ENCODE measurements at regions not wholly inside any gene's neighbourhood (a gene's known extent, or its start where the extent isn't known, plus 50 kb on each side); places are given as distances from the start of the nearest gene placed in this dataset.

- Mint-ChIP-seq H3K27ac (no peak overlapping the region), H3K4me3 (no peak overlapping the region), H3K9me3 (no peaks in the 10 kb centered on the region), H3K27me3 (peaks cover 2% of the 10 kb centered on the region), H3K4me1 (no peaks in the 10 kb centered on the region), H3K36me3 (ENCODE audit: low read depth) (no peaks in the 10 kb centered on the region)
- CTCF ChIA-PET = no interaction called here
- DNase-seq = no peak
- POLR2A ChIA-PET = no interaction called here
These were observed 134.4 kb downstream of the EFNB2 start for GRCh38 chr13:106401081-106401480.

GRCh38 chr13:106400289-106400688 is 135.2 kb downstream of the EFNB2 start:
- no peak overlapping the region for H3K27ac Mint-ChIP-seq
- no peak for DNase-seq
- ChIA-PET CTCF (no interaction called here), POLR2A (no interaction called here)
- no peaks in the 10 kb centered on the region for H3K4me1 Mint-ChIP-seq
- no peak overlapping the region for H3K4me3 Mint-ChIP-seq
- peaks cover 2% of the 10 kb centered on the region for H3K27me3 Mint-ChIP-seq
- H3K9me3 Mint-ChIP-seq = no peaks in the 10 kb centered on the region
- no peaks in the 10 kb centered on the region for H3K36me3 Mint-ChIP-seq (ENCODE audit: low read depth)

- Mint-ChIP-seq H3K27ac (no peak overlapping the region), H3K36me3 (ENCODE audit: low read depth) (no peaks in the 10 kb centered on the region), H3K27me3 (peaks cover 2% of the 10 kb centered on the region), H3K4me3 (no peak overlapping the region), H3K9me3 (no peaks in the 10 kb centered on the region), H3K4me1 (no peaks in the 10 kb centered on the region)
- DNase-seq = no peak
- CTCF ChIA-PET = no interaction called here
- POLR2A ChIA-PET = no interaction called here
These were observed 137.2 kb downstream of the EFNB2 start for GRCh38 chr13:106398289-106398688.

- CTCF ChIA-PET = no interaction called here
These were observed 141.7 kb downstream of the EFNB2 start for GRCh38 chr13:106393776-106394175.

GRCh38 chr13:106391681-106392080 is 143.8 kb downstream of the EFNB2 start:
- ChIA-PET CTCF (no interaction called here), POLR2A (no interaction called here)
- no peaks in the 10 kb centered on the region for H3K4me1 Mint-ChIP-seq
- DNase-seq = no peak
- no peaks in the 10 kb centered on the region for H3K27me3 Mint-ChIP-seq
- no peaks in the 10 kb centered on the region for H3K36me3 Mint-ChIP-seq (ENCODE audit: low read depth)
- no peak overlapping the region for H3K4me3 Mint-ChIP-seq
- no peaks in the 10 kb centered on the region for H3K9me3 Mint-ChIP-seq
- no peak overlapping the region for H3K27ac Mint-ChIP-seq

More at GRCh38 chr13:106393776-106394175, 141.7 kb downstream of the EFNB2 start:
- no peak for DNase-seq
- no peak overlapping the region for H3K4me3 Mint-ChIP-seq
- H3K36me3 Mint-ChIP-seq (ENCODE audit: low read depth) = no peaks in the 10 kb centered on the region
- POLR2A ChIA-PET = no interaction called here
- H3K27me3 Mint-ChIP-seq = no peaks in the 10 kb centered on the region
- no peaks in the 10 kb centered on the region for H3K9me3 Mint-ChIP-seq
- H3K27ac Mint-ChIP-seq = no peak overlapping the region
- no peaks in the 10 kb centered on the region for H3K4me1 Mint-ChIP-seq

- Mint-ChIP-seq H3K4me1 (no peaks in the 10 kb centered on the region), H3K27me3 (no peaks in the 10 kb centered on the region), H3K27ac (no peak overlapping the region), H3K4me3 (no peak overlapping the region), H3K36me3 (ENCODE audit: low read depth) (no peaks in the 10 kb centered on the region), H3K9me3 (no peaks in the 10 kb centered on the region)
- no peak for DNase-seq
- ChIA-PET CTCF (no interaction called here), POLR2A (no interaction called here)
These were observed 144.2 kb downstream of the EFNB2 start for GRCh38 chr13:106391271-106391670.

GRCh38 chr13:106390367-106390766 is 145.1 kb downstream of the EFNB2 start:
- H3K36me3 Mint-ChIP-seq (ENCODE audit: low read depth) = no peaks in the 10 kb centered on the region
- CTCF ChIA-PET = no interaction called here
- no peaks in the 10 kb centered on the region for H3K4me1 Mint-ChIP-seq
- no peaks in the 10 kb centered on the region for H3K9me3 Mint-ChIP-seq
- H3K4me3 Mint-ChIP-seq = no peak overlapping the region
- POLR2A ChIA-PET = no interaction called here
- no peak overlapping the region for H3K27ac Mint-ChIP-seq
- H3K27me3 Mint-ChIP-seq = no peaks in the 10 kb centered on the region
- DNase-seq = no peak

GRCh38 chr13:106385654-106386053 is 149.8 kb downstream of the EFNB2 start:
- ChIA-PET POLR2A (no interaction called here), CTCF (no interaction called here)
- H3K4me3 Mint-ChIP-seq = no peak overlapping the region
- no peaks in the 10 kb centered on the region for H3K36me3 Mint-ChIP-seq (ENCODE audit: low read depth)
- no peaks in the 10 kb centered on the region for H3K27me3 Mint-ChIP-seq
- H3K4me1 Mint-ChIP-seq = no peaks in the 10 kb centered on the region
- no peak overlapping the region for H3K27ac Mint-ChIP-seq
- no peak for DNase-seq
- no peaks in the 10 kb centered on the region for H3K9me3 Mint-ChIP-seq

- Mint-ChIP-seq H3K9me3 (no peaks in the 10 kb centered on the region), H3K36me3 (ENCODE audit: low read depth) (no peaks in the 10 kb centered on the region), H3K27ac (no peak overlapping the region), H3K27me3 (no peaks in the 10 kb centered on the region), H3K4me1 (no peaks in the 10 kb centered on the region), H3K4me3 (no peak overlapping the region)
- CTCF ChIA-PET = no interaction called here
- DNase-seq = no peak
- POLR2A ChIA-PET = no interaction called here
These were observed 150.9 kb downstream of the EFNB2 start for GRCh38 chr13:106384516-106384915.

GRCh38 chr13:106383791-106384190 is 151.7 kb downstream of the EFNB2 start:
- no peak for DNase-seq
- Mint-ChIP-seq H3K4me3 (no peak overlapping the region), H3K4me1 (no peaks in the 10 kb centered on the region), H3K36me3 (ENCODE audit: low read depth) (no peaks in the 10 kb centered on the region), H3K9me3 (no peaks in the 10 kb centered on the region), H3K27me3 (no peaks in the 10 kb centered on the region), H3K27ac (no peak overlapping the region)
- POLR2A ChIA-PET = no interaction called here
- CTCF ChIA-PET = no interaction called here

- ChIA-PET POLR2A (no interaction called here), CTCF (no interaction called here)
- no peaks in the 10 kb centered on the region for H3K27me3 Mint-ChIP-seq
- no peaks in the 10 kb centered on the region for H3K4me1 Mint-ChIP-seq
- no peaks in the 10 kb centered on the region for H3K36me3 Mint-ChIP-seq (ENCODE audit: low read depth)
- H3K4me3 Mint-ChIP-seq = no peak overlapping the region
- DNase-seq = no peak
- no peaks in the 10 kb centered on the region for H3K9me3 Mint-ChIP-seq
- no peak overlapping the region for H3K27ac Mint-ChIP-seq
These were observed 152.9 kb downstream of the EFNB2 start for GRCh38 chr13:106382534-106382933.

- H3K27me3 Mint-ChIP-seq = no peaks in the 10 kb centered on the region
- no peaks in the 10 kb centered on the region for H3K36me3 Mint-ChIP-seq (ENCODE audit: low read depth)
- no peaks in the 10 kb centered on the region for H3K4me1 Mint-ChIP-seq
- ChIA-PET POLR2A (no interaction called here), CTCF (no interaction called here)
- H3K4me3 Mint-ChIP-seq = no peak overlapping the region
- no peak overlapping the region for H3K27ac Mint-ChIP-seq
- no peak for DNase-seq
- H3K9me3 Mint-ChIP-seq = no peaks in the 10 kb centered on the region
These were observed 154.4 kb downstream of the EFNB2 start for GRCh38 chr13:106381091-106381490.

- POLR2A ChIA-PET = no interaction called here
These were observed 157.4 kb downstream of the EFNB2 start for GRCh38 chr13:106377931-106378662.

GRCh38 chr13:106377341-106377740 is 158.1 kb downstream of the EFNB2 start:
- Mint-ChIP-seq H3K36me3 (ENCODE audit: low read depth) (no peaks in the 10 kb centered on the region), H3K4me3 (no peak overlapping the region), H3K9me3 (no peaks in the 10 kb centered on the region), H3K27me3 (no peaks in the 10 kb centered on the region), H3K27ac (no peak overlapping the region), H3K4me1 (no peaks in the 10 kb centered on the region)
- POLR2A ChIA-PET = no interaction called here
- DNase-seq = no peak
- CTCF ChIA-PET = no interaction called here

More at GRCh38 chr13:106377931-106378662, 157.4 kb downstream of the EFNB2 start:
- H3K27me3 Mint-ChIP-seq = no peaks in the 10 kb centered on the region
- H3K36me3 Mint-ChIP-seq (ENCODE audit: low read depth) = no peaks in the 10 kb centered on the region
- H3K4me1 Mint-ChIP-seq = no peaks in the 10 kb centered on the region
- H3K27ac Mint-ChIP-seq = no peak overlapping the region
- no peak overlapping the region for H3K4me3 Mint-ChIP-seq
- H3K9me3 Mint-ChIP-seq = no peaks in the 10 kb centered on the region
- no peak for DNase-seq
- CTCF ChIA-PET = no interaction called here
